HG02884 (cell line): ENCODE measurements at regions not wholly inside any gene's neighbourhood (a gene's known extent, or its start where the extent isn't known, plus 50 kb on each side); places are given as distances from the start of the nearest gene placed in this dataset.

ENCODE experiments used
- ATAC-seq: cut with Tn5 transposase; IDR thresholded peaks from one replicate; pipeline ENCODE4 v1.9.1; 2021; ENCODE audit warnings: mild to moderate bottlenecking, moderate library complexity; ENCODE audit not compliant: unreplicated experiment

DNA sequence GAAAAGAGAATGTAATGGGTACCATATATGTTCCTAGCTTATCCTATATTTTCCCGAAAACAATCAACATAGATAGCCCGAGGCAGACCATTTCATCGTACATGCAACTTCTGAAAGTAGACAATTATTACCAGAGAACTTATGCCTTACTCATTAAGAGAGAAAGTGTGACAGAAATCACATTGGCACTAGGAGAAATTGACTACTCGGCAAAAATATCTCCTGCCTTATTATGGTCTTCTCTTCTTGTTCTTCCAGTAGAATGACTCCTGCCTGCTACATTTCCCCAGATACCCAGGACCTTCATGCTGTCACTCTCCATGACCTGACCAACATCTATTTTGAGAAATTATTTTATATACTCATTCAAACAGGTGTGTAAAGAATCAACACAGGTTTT lies 1015.7 kb downstream of the TUSC7 start:
- ATAC-seq, result no peak

DNA sequence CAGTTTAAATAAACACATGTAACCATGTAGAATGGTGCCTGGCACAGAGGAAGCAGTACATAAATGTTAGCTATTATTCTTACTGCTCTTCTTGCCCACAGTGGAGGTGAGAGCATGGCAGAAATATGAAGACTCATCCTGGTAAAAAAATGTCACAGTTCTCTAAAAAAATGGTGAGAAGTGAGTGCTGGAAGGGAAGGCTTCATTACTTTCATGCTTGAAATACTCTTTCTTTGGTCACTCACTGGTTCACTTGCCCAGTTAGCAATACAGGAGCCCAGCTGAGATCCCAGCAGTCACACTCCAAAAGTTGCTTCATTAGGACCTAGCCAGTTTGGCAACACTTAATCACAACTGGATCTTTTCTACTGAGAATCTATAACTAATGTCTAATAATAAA lies 1017.2 kb downstream of the TUSC7 start:
- ATAC-seq, result no peak

DNA sequence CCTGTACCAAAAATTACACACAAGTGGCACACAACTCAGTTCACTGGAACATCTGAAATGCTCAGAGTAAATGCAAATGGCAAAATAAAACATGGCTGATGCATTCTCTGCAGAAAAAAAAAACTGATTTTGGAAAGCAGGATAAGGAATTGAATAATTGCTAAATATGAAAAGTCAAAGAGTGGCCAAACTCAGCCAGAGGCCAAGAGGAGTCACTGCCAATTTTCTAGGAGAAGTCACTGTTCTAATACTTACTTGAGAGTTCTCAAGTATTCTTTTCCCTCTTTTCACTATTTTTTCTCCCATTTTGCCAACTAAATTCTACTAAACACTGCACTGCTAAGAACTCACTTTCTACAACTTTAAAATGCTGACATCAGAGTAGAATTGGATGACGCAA lies 1018.6 kb downstream of the TUSC7 start:
- no peak for ATAC-seq

DNA sequence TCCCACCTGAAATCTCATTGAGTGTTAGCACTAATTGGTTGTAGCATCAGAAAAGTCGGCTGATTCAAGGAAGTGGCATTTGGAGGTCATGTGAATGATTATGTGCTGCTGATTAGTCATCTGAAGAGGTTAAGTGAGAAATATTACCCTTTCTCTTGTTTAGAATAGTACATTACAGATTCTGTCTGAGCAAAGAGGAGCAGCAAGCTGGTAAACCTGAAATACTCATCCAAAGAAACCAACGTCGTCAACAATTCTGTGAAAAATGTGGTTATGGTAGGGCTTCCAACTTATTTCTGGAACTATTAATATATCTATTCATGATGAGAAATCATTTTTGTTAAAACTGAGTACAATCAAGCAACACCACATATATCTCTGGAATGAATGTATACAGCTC lies 1024.9 kb downstream of the TUSC7 start:
- no peak for ATAC-seq

DNA sequence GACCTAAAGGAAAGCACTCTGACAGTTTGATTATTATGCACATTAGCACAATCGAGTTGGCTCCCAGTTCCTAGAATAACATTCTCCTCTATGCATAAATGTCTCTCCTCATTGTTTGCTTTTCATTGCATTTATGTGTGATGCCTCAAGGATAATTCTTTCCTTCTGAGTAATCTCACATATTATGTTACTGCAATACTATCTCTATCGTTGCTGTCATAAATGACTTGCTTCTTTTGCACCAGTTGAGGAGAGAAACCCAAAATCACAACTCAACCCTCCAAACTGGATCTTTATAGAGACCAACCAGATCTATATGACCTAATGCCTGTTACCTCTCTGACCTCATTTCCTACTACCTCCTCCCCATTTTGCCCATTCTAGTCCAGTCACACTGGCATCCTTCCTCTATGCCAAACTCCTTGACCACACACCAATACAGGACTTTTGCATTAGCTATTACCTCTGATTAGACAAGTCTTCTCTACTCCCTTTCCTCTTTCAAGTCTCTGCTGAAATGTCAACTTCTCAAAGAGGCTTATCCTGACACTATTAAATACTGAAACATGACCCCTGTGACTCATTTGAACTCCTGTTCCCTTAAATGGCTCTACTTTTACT lies 1026.0 kb downstream of the TUSC7 start:
- no peak for ATAC-seq

DNA sequence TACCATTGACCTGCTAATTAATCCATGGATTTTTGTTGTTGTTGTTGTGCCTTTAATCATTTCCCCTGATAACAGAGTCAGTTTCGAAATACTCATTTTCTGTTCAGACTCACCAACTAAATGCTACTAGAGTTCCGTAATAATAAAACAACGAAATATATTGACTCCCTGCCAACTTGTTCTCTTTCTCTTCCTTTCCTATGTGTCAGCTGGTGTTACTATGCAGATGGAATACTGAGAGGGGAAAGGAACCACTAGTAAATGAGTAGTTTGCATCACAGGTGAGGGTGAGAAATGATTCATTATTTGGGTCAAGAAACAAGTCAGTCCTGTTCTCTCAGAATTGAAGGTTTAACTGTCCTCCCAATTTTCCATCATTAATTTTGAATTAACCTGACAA lies 1027.3 kb downstream of the TUSC7 start:
- ATAC-seq, result no peak

DNA sequence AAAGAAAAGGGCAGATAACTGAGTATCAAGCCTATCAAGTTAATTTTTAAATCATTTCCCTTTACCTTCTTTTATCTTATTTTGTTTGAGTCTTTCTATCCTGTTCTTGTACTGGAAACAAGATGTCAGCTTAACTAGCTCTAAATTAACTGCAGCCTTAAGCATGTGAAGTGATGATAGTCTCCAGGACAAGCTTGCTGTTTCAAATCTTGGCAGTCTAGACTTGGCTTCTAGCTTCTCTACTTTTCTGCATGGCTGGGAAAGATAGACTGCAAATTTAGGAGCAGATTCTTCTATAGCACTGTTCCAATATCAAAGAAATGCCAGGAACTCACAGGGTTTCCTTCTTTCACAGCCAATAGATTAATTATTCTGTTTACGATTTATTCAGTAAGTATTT lies 1034.4 kb downstream of the TUSC7 start:
- no peak for ATAC-seq

DNA sequence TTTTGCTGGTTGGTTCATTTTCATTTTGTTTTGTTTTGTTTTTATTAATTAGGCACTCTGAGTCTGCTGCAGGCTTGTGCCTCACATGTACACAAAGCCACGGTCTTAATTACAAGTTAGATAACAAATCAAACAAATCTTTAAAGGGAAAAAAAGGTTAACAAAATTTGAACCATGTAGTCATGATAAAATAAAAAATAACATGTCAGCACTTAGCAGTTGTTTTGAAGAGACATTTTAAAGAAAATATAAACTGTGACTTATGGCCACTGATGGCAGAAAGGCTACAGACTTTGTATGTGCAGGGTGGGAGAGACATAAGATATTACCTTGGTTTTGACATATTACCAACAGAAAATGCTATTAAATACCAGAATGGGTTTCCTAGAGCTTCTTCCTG lies 1035.4 kb downstream of the TUSC7 start:
- ATAC-seq, result no peak

DNA sequence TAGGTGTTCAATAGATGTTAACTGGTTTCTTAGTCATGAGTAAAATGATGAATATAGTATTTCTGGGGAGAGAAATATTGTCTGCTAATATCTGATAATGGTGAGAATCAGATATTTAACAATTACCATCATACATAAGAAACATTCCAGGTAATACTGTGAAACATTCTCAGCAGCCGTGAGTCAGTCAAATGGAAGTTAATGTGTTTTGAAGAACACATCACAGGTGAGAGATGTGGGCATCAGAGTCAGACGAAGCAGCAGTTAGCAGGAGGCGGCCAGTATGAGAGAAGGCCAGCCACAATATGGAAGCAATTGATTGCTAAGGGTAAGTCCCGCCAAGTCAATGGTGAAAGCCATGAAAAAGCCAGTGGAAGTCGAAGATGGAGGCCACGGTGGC lies 1035.9 kb downstream of the TUSC7 start:
- no peak for ATAC-seq

DNA sequence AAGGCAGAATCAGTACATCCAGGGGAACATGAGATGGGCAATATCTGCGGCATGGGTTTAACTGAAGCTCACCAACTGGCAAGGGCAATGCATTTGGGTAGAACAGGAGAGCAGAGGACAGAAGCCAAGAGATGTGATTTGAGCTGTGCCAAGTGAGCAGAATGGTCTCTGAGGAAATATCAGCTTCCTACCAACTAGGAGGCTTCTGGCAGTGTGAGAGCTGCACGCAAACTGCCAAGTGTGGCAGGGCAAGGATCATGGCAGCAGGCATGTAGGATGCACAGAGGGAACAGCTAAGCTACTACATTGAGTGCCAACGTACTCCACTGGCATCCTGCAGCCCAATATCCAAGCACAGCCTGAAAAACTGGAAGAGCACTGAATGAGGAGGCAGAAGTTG lies 1036.5 kb downstream of the TUSC7 start:
- no peak for ATAC-seq

DNA sequence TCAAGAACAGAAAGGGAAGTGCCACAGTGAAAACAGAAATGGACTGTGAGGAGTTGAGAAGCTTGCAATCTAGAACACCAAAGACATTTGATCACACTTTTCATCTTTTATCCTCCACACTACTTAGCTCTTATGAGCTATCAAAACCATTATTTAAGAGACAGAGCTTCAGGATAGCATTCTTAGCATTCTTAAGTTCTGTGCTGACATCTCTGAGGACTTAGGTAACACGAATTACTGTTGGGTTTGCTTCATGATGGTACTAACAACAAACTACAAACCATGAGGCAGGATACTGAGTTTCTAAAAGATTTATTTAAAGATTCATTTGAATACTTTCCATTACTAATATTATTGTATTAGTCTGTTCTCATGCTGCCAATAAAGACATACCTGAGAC lies 1038.6 kb downstream of the TUSC7 start:
- ATAC-seq, result no peak

DNA sequence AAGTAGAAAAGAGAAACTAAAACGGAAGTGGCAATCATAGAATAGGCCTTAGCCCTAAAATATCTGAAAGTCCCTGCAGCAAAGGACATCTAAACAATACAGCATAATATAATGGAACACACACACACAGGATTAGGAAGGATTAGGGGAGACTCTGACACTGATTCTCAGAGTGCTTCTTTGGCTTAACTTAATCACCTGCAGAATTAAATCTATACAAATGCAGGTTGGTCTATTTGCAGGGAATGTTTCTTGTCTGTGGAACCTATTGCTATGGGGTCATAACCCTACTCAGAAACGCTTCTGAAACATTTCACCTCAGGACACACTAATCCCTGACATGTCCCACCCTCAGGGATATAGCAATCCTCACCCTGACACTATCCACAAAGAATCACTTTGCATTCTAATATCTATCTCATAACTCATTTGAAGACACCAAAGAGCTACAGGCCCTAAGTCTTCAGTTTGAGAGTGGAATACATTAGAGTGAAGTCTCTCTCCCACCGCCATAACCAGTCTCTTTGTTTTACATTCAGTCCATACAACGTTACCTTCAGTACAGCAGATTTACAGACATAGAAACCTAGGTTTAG lies 1041.2 kb downstream of the TUSC7 start:
- ATAC-seq, result no peak

DNA sequence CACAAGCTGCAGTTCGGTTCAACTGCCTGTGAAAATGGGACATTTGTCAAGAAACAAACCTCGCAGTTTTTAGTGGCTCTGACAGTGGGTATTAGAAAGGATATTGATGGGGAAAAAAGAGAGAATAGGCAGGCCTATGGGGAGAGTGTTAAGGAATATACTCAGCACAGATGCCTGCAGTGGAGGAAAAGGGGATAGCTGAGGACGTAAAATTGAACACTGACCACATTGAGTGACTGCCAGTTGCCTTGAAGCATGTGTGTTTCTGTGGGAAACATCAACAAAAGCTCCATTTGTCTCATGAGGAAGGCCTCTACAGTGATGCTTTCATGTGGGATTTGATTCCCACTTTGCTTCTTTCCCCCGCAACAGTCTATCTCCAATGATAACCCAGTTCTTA lies 1042.1 kb downstream of the TUSC7 start:
- no peak for ATAC-seq

DNA sequence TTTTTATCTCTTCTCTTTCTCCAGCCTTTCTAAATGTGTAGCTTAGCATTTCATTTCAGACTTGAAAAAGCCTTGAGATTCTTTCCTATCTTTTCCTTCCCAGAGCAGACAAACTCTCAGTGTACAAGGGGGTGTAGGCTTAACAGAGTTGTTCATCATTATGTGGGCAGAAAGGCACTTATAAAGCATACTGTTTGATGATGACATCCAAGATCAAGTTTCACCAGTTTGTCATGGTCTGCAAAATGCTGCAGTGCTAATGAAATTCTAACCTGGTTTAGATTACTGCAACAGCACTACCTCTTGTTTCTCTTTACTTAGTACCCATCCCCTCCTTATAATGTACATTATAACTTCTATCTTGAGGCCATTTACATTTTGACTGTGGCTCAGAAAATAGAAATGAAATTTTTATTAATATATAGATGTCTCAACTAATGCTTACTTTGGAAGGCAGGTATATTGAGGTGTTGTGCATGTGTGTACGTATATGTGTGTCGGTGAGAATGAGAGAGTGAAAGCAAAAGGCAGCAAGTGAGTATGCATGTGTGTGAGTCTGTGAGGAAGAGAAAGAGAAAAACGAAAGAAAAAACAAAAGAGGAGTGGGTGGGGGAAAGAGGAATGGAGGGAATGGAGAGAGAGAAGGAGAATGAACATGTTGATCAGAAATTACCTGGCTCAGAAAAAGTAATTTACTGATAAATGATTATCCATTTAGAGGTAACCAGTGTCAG lies 1043.6 kb downstream of the TUSC7 start:
- no peak for ATAC-seq

DNA sequence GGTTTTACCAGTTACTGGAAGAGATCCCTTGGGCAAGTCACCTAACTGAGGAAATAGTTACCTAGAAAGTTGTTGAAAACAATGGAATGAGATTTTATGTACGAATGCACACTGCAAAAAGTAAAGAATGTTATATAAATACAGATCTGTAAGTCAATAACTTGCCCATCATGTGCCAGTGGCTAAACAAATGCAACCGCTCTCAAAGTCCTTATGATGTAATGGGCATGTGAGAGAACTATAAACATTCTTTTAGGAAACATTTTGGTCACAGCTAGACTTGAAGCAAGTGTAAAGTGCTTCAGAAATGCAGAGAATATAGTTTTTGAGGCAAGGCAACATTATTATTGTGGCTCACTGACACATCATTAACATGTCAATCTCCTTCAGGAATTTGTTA lies 1044.5 kb downstream of the TUSC7 start:
- ATAC-seq, result no peak

DNA sequence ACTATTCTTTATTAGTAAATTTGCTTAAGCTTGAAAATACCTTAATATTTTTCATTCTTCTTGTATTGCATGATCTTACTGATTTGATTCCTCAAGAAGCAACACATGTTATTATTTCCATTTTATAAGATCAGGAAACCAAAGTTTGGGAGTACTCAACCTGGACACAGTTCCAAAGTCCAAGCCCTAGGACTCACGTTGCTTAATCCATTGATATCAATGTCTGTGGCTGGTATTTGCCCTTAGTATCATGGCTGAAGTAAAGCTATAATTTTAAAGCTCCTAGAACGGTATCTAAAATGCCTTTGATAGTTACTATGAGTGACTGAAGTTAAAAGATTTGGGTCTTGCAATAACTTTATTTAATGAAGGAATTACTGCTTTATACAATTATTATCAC lies 1045.3 kb downstream of the TUSC7 start:
- no peak for ATAC-seq

DNA sequence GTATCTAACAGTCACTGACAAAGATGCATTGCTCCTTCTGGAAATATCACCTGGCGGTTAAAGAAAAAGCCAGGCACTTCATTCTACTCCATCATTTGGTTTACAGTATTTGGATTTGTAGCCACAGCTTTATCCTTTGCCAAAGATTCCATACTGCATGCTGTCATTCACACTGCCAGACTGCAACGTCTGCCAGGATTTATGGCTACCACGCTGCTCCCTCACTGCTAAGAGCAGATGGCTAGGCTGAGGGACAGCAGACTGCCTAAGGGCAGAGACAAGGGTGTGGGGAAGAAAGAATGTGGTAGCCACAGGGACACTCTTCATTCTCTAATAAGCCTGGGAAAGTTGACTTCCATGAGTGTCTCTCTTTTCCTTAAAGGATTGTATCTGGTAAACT lies 1047.0 kb downstream of the TUSC7 start:
- ATAC-seq, result no peak

DNA sequence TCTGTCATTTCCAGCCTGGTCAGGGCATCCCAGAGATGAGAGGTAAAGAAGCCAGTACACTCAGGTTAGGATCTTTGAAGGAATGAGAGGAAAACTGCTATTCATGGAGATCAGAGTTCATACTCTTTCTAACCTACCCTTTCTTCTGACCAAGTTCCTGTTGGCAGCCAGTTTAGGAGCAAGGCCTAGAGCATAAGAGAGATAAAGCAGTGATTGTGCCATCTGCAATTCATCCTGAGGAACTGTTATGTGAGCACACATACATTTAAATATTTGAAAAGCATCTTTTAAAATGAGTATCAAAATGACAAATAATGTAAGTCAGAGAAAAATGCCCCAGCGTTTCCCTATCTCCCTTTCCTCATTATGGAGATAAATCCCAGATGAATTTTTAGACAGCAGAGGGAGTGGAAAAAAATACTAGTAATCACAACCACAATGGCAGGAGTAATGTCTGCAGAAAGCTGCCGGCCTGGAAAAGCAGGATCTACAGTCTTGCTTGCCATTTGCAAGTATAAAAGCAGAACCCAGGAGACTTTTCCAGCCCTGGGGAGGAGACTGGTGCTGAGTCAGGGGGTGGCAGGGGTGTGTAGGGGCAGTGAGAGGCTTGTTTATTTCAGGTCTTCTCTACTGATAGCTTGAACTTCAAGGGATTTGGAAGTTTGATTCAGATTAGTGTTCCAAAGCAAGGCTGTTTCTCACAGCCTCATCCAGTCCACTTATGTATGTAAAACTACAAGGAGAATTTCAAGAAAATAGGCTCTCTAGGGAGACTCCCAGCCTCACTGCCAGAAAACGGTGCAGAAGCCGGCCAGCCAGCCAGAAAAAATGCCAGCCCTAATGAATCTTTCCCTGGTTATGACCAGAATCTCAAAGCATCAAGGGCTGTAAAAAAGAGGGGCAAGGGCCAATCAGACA lies 1052.4 kb downstream of the TUSC7 start:
- no peak for ATAC-seq

DNA sequence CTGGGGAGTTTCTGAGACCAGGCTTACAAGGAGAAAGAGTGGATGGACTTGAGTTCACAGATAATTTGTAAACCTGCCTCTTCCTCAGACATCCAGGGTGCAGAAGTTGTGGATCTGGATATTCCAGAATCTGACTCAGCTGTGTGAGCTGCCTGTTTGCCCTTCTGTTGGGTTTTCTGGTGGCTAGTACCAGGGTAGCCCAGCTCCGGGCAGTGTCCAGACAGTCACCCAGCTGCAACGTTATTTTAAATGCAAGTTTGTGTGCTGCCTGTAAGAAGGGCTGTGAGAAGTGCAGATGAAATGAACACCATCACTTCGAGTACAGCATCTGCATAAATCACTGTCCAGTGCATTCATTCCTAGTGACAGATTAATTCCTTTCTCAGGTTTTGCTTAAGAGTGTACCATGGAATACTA lies 1053.0 kb downstream of the TUSC7 start:
- ATAC-seq, result no peak

DNA sequence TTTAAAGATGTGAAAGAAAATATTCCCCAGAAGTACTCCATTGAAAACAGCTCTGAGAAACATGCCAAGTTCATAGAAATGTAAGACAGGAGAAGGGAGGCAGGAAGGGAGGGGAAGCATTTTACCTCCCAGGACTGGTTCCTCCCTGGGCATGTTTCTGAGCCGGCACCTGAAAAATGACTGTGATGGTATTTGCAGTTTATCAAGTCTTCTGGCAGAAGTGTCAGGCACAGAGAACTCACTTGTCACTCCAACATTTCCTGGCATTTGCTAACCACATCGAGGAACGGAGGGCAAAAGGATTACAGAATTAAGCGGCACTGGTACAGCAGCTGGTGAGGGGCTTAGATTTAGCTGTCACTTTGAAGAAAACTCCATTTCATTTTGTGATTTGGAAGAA lies 1054.0 kb downstream of the TUSC7 start:
- ATAC-seq, result no peak

DNA sequence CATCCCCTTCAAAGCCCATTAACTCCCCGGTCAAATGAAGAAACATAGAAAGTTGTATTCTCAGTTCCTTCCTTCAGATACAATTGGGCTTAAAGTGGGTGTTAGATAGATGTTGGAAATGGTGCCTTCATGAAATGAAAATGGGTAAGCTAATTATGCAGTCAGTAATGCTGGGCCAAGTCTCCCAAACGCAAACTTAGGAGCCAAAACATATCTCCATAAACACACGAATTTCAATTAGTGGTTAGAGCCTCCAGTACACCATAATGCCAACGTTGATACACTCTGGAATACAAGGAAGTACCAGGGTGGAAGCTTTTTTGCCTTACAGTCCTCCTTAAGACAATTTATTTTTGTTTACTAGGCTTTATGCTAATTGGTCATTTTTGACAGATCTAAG lies 1059.0 kb downstream of the TUSC7 start:
- no peak for ATAC-seq

DNA sequence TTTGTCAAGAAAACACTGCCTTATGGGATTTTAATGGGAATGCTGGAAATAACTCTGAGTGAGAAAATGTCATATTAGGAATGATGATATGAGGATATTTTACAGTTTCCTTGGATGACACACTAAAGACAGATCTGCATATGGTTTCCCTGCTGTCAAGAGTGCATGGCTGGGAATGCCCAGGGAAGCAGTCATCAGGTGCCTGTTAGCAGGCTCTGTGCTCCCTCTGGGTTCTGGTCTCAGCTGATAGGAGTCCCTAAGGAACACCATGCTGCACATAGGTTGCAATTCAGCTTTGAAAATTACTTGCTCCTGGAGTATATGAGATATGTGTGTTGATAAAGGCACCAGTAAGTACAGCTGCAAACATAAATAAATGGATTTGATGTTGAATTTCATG lies 1064.6 kb downstream of the TUSC7 start:
- ATAC-seq, result no peak
